Midbrain (tissue), 1 donor: ENCODE measurements at regions not wholly inside any gene's neighbourhood (a gene's known extent, or its start where the extent isn't known, plus 50 kb on each side); places are given as distances from the start of the nearest gene placed in this dataset.

Source experiments
- DNase-seq: peaks from one replicate; lab custom pipeline; 2025; lab: John Stamatoyannopoulos, UW

GRCh38 chr12:124445121-124445718 lies 122.2 kb downstream of the NCOR2 start:
- no peak for DNase-seq

- no peak for DNase-seq
Observed at GRCh38 chr12:124443931-124444712, 123.3 kb downstream of the NCOR2 start.

- DNase-seq, result no peak
Observed at GRCh38 chr12:124442772-124443445, 124.5 kb downstream of the NCOR2 start.

- no peak for DNase-seq
Observed at GRCh38 chr12:124442281-124442680, 125.1 kb downstream of the NCOR2 start.

- DNase-seq, result no peak
Observed at GRCh38 chr12:124441443-124442194, 125.8 kb downstream of the NCOR2 start.

GRCh38 chr12:124440841-124441381 lies 126.5 kb downstream of the NCOR2 start:
- no peak for DNase-seq

GRCh38 chr12:124440031-124440626 lies 127.3 kb downstream of the NCOR2 start:
- no peak for DNase-seq

GRCh38 chr12:124438437-124439056 lies 128.9 kb downstream of the NCOR2 start:
- no peak for DNase-seq

GRCh38 chr12:124437617-124438436 lies 129.6 kb downstream of the NCOR2 start:
- no peak for DNase-seq

GRCh38 chr12:124437121-124437520 lies 130.3 kb downstream of the NCOR2 start:
- no peak for DNase-seq

GRCh38 chr12:124436366-124436765 lies 131.0 kb downstream of the NCOR2 start:
- no peak for DNase-seq

- no peak for DNase-seq
Observed at GRCh38 chr12:124435806-124436345, 131.5 kb downstream of the NCOR2 start.

- no peak for DNase-seq
Observed at GRCh38 chr12:124434951-124435805, 132.2 kb downstream of the NCOR2 start.

- DNase-seq, result no peak
Observed at GRCh38 chr12:124434354-124434753, 133.1 kb downstream of the NCOR2 start.

GRCh38 chr12:124433879-124434278 lies 133.5 kb downstream of the NCOR2 start:
- DNase-seq, result no peak

GRCh38 chr12:124433147-124433874 lies 134.1 kb downstream of the NCOR2 start:
- DNase-seq, result no peak

- no peak for DNase-seq
Observed at GRCh38 chr12:124432376-124432775, 135.0 kb downstream of the NCOR2 start.

GRCh38 chr12:124431971-124432370 lies 135.4 kb downstream of the NCOR2 start:
- DNase-seq, result no peak
